Middle frontal gyrus (tissue), 1 donor: ENCODE measurements at regions not wholly inside any gene's neighbourhood (a gene's known extent, or its start where the extent isn't known, plus 50 kb on each side); places are given as distances from the start of the nearest gene placed in this dataset.
"Not testable (repeated sequence)": the region's sequence is repeated elsewhere in the genome, so short reads cannot be mapped to it uniquely, and the experiment has no call there.

Source experiments
- DNase-seq: peaks from one replicate; pipeline ENCODE4 v3.0.0-alpha.2; 2015; ENCODE audit warnings: low spot score; ENCODE audit errors: extremely low spot score

DNA sequence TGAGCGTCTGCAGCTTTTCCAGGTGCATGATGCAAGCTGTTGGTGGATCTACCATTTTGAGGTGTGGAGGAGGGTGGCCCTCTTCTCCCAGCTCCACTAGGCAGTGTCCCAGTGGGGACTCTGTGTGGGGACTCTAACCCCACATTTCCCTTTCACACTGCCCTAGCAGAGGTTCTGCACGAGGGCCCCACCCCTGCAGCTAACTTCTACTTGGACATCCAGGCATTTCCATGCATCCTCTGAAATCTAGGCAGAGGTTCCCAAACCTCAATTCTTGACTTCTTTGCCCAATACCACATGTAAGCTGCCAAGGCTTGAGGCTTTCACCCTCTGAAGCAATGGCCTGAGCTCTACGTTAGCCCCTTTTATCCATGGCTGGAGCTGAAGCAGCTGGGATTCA lies 61.4 kb upstream of the HGFAC start:
- not testable (repeated sequence) for DNase-seq

DNA sequence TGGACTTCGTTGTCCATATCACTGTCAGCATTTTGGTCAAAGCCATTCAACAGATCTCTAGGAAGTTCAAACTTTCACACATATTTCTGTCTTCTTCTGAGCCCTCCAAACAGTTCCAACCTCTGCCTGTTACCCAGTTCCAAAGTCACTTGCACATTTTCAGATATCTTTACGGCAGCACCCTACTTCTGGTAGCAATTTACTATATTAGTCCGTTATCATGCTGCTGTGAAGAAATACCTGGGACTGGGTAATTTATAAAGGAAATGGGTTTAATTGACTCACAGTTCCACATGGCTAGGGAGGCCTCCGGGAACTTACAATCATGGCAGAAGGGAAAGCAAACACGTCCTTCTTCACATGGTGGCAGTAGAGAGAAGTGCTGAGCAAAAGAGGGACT lies 60.6 kb upstream of the HGFAC start:
- DNase-seq, result not testable (repeated sequence)

DNA sequence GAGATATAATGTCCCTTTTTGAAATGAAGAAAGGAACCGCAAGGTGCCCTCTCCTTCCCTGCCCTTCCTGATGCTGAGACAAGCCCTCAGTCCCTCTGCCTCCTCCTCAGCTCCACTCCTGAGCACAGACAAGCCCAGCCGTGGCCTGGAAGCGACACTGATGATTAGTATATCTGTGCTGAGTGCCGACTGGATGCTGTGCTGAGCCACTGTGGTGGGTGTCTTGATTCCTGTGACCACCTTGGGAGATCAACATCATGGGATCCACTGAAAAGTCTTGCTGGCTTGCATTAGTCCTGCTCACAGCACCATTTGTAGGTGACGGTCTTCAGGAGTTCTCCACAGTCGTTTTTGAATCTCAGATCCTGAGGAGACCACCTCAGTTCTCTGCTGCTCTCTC lies 59.5 kb upstream of the HGFAC start:
- DNase-seq, result no peak

DNA sequence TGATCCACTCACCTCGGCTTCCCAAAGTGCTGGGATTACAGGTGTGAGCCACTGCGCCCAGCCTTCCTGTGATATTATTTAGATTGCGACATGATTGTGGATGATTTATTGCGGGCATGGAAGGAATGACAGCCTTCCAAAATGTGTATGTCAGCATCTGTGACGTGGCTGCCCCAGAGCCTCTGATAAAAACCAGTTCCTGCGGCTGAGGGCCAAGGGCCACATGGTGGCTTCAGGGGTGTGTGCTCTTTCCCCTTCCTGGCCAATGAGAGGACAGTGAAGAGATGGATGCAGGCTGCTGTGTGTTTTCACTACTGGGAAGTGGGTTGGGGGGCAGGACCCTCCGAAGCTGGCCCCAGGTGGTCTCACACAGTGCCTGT lies 57.4 kb upstream of the HGFAC start:
- no peak for DNase-seq

DNA sequence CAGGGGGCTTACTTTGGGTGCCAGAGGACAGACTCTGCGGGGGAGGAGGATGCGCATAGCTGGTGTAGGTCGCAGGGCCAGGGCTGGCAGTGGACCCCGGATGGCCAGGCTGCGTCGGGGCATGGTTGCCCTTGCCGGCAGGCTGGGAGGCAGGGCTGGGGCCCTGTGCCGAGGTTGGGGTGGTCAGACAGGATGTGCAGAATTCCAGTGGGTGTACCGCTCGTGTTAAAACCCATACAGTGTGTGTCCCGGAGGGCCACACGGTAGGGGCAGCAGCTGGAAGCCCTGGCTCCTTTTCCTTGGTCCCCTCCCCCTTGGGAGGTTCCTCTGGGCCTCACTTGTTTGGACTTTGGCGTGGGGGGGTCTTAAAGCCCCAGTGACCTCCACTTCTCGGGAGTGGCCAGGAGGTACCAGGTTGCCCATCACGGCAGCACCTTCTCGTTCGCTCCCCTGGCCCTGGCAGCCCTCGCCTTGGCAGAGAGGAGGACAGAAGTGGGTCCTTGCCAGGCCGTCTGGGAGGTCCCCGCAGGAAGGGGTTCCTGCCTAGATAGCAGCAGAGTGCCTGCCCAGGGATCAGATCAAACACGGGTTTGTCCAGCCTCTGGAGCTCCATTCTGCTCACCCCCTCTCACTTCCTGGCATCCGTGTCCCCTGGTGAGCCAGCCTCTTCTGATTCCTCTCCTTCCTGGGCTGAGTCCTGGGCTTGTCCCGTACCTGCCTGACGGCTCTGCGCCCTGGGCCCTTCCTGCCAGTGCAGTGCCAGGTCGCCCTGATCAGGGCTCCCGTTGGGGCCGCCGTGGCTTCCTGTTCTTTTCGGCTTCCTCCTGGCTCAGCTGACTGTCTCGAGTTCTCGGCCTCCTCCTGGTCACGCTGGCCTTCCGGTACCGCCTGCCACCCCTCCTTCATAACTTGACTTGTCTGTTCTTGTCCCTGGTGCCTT lies 56.7 kb upstream of the HGFAC start:
- DNase-seq, result no peak

DNA sequence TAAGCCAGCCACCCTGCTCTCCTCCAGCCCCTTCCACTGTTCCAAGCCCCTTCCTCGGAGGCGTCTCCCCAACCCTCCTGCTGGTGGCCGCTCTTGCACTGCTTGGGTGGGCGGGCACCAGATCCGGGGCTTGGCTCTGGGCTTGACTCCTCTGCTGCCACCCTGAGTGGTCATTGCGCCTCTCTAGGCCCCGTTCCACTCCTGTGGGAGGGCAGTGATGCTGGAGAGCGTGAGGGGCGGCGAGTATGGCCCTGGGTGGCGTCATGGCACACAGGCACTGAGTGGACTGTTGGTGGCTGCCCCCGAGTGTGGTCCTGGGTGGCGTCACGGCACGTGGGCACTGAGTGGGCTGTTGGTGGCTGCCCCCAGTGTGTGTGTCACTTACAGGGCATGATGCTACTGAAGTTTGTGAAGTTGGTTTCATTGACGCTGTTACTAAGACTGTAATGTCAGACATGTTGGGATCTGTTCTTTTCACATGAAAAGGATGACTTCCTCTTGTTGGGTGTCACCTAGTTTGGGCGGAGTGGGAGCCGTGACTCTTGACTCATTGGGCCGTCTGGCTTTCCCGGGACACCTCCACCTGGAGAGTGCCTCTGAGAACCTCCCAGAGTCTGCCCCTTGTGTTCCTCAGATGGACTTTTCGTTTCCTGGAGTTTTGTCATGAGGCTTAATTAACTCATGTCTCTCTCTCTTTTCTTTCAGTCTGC lies 55.9 kb upstream of the HGFAC start:
- DNase-seq, result no peak

DNA sequence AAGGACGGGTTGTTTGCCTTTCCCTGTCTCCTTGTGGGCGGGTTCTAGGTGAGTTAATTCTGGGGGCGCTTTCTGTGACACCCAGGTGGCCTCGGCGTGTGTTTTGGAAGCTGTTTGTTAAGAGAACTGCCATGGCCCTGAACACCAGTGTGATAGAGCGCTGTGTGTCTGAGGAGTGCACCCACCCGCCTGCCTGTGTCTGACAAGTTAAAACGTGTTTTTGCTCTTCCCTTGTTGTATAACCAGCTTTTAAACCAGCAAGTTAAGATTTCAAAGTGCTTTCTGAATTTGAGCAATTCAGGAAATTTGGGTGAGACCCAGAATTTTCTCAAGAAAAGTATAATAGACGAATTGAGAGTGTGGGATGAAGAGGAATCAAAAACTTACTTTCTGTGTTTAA lies 55.2 kb upstream of the HGFAC start:
- DNase-seq, result no peak

DNA sequence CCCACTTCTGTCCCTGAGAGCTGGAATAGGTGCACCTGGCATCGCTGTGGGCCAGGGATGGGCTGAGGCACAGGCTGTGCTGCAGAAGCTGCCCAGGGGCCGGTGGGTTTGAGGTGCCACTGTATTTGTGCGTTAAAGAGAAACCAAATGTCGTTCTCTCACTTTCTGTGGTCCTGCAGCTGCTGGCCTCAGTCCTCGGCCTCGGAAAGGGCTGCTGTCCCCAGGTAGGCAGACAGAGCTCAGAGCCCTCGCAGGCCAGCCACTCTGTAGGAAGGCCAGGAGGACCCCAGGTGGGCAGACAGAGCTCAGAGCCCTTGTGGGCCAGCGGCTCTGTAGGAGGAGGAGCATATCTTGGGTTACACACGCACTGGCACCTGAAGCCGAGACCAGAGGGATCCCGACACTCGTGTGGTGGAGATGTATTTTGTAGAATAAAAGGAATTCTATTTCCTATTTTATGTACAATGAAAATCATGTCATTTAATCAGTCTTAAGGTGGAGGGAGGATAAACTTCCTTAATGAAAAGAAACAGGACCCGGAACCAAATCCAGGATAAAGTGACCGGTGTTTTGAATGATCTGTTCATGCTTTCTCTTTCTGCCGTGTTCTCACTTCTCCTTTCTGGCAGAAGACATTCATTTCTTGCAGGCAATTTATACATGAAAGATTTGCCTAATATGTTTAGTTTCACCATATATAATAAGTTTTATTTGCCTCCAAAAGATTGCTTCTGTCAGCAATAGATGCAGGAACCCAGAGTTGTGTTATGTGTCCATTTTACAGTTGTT lies 54.4 kb upstream of the HGFAC start:
- DNase-seq, result no peak

DNA sequence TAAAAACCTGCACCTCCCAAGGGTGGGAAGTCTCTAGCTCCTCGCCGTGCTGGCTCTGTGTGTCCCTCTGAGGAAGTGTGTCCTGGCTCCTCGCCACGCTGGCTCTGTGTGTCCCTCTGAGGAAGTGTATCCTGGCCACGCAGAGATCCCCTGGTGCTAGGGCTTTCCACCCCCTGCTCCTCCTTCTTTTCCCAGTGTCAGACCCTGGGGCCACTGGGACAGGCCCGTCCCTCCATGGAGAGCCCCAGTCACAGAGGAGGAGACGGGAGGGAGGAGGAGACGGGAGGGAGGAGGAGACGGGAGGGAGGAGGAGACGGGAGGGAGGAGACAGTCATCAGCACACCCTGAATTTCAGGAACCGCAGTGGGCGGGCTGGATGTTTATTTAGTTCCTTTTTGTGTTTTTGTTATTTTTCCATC lies 53.8 kb upstream of the HGFAC start:
- no peak for DNase-seq

DNA sequence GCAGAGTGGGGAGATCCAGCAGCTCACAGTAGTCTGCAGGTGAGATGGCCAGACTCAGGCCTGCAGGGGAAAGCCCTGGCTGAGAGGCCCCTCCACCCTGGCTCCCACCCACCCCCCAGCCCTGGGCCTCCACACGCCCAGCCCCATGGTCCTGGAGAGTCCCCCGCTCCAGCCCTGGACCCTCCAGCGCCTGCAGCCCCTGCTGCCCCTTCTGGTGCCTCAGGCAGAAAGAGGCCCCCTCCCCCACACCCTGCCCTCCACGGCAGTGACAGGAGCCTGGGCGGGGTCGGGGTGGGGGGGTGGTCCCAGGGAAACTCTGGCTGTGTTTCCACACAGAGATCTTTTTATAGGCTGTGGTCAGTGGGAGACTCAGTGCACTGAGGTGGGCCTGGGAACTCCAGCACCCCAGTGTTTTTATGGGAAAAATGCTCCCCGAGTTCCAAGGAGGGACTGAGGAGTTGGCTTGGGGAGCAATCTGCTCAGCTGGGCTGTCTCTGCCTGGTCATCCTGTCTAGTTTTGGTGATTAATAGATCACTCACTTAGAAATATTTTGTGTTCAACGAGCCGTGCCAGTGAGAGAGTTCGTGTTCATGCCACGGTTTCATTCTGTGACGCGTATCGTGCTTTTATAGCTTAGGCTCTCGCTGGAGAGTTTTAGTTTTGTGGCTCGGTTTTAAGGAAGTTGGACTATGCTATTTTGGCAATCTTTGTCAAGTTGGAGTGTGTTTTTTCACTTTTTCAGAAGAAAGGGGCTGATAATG lies 53.1 kb upstream of the HGFAC start:
- no peak for DNase-seq

DNA sequence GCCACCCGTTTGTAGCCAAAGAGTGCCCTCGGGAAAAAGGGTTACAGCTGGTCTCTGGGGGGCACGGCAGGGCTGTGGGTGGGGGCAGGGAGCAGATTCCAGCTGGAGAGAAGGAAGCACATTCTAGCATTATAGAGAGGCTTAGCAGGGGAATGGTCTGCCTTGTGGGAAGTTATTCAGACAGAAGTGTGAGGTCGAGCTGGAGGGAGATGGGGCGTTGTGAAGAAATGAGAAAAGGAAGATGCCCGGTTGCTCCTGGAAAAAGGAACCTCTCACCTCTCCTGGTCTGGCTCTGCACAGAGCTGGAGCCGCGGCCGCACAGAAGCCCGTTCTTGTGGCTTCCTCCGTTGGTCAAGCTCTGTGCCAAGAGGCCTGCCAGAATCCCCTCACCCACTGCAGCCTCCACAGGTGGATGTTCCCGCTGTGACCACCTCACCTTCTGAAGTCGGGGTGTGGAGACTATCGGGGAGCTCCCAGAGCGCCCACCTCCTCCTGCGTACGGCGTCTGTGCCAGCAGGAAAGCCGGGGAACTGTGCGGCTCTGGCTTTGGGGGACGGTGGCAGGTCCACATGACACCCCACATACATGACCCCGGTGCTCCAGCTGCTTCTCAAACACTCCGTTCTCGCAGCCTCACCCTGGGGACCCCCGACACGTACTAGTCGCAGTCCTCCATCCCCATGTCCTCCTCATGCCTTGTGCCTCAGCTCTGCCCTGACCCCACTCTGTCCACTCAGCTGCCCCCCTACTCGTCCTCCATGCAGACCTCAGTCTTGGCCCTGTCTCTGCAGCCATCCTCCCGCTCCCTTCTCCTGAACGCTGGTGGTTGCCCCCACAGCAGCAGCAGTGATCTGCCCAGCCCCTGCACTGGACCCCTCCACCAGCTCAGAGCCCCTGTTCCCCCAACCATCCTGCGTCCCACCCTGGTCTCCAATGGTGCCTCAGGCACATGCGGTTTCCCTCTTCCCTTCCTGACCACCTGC lies 52.2 kb upstream of the HGFAC start:
- no peak for DNase-seq

DNA sequence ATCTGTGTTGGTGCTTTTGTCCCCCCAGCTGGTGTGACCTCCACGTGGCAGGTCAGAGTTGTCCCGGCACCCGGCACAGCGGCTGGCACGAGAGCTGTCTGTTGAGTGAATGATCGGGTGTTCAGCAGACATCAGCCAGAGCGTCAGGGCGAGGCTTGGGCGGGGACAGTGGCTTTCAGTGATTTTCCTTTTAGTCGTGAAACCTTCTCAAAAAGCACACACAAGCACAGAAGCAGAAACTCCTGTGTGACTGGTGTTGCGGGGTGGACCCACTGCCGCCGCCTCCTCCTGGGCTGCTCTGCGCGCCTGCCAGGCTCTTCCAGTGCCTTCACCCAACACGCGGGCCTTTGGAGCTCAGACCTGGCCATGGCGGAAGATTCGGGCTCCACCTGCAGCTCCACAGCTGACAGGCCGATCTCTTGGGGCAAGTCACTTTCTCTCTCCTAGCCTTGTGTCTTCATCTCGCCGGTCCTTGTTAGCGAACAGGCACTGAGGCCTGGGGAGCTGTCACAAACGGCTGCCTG lies 51.4 kb upstream of the HGFAC start:
- DNase-seq, result no peak

DNA sequence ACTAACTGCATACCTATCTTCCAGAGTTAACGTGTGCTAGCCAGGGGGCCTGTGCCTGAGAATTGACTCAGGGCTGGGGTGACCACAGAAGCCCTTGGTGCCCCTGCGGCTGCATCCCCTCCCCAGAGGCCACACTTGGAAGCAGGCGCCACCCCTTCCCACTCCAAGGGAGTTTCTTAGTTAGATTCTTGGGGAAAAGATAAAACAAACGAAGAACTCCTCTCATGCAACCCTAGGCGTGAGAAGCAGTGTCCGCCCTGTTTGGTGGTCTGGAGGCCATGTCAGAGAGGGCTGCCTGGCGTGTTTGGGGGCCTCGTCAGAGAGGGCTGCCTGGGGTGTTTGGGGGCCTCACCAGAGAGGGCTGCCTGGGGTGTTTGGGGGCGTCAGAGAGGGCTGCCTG lies 50.3 kb upstream of the HGFAC start:
- no peak for DNase-seq
